DND-41 (cell line): ENCODE measurements at regions not wholly inside any gene's neighbourhood (a gene's known extent, or its start where the extent isn't known, plus 50 kb on each side); places are given as distances from the start of the nearest gene placed in this dataset.

Experiments used
- CTCF ChIP-seq: IDR thresholded peaks from 2 replicates; pipeline ENCODE4 v1.5.1; 2012; ENCODE audit warnings: borderline replicate concordance, low read length, moderate library complexity, mild to moderate bottlenecking; ENCODE audit not compliant: poor library complexity, severe bottlenecking; ENCODE audit errors: extremely low read depth
- EZH2 ChIP-seq: IDR thresholded peaks from 3 replicates; pipeline ENCODE4 v1.6.1; 2012; ENCODE audit warnings: borderline replicate concordance, low read depth, mild to moderate bottlenecking, moderate library complexity, low read length, inconsistent platforms; ENCODE audit not compliant: severe bottlenecking

DNA sequence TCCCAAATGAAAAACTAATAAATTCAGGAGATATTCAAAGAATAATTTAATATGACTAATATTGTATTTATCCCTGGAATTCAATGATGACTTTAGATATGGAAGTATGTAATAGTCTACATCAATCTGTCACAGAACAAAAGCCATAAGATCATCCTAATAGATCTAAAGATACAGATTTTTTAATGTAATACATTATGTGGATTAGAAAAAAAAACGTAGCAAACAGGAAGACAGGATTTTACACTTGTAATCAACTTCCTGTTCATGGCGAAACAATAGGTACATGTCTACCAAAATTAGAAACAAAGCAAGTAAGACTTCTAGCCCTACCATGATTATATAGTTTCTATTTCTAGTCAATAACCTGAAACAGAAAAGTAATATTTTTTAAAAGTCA is 192.2 kb downstream of the TTC32 start:
- TF ChIP-seq CTCF, result no peak
- no peak for TF ChIP-seq EZH2
